CD1c-positive myeloid dendritic cell (primary cell): ENCODE measurements at regions not wholly inside any gene's neighbourhood (a gene's known extent, or its start where the extent isn't known, plus 50 kb on each side); places are given as distances from the start of the nearest gene placed in this dataset.

Experiments used
- DNase-seq: peaks from one replicate; pipeline ENCODE4 v3.0.0-alpha.2; 2016; ENCODE audit errors: extremely low spot score

- DNase-seq: no peak
Observed at GRCh38 chr12:29041621-29042020, 107.5 kb upstream of the FAR2 start.

DNA sequence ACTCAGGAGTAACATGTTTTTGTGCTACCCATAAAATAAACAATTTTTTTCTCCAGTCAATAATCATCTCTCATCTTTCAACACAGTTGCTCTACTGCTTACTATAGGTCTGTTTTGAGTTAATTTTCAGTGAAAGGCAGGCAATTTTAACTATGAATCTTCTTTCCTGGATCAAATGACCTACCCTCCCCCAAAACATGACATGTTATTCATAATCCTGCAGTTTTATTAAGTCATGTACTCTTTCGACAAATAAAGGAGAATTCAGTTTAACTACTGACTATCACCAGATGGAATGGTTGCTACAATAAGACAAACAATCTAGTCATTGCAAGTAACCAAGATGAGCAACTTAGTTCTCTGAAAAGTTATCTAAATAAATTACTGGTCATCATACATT is 106.0 kb upstream of the FAR2 start:
- no peak for DNase-seq

GRCh38 chr12:29044799-29045198 is 104.3 kb upstream of the FAR2 start:
- no peak for DNase-seq

- DNase-seq: no peak
Observed at GRCh38 chr12:29048787-29049186, 100.3 kb upstream of the FAR2 start.

- peak; percentile 36 for DNase-seq
Observed at GRCh38 chr12:29050503-29050902, 98.6 kb upstream of the FAR2 start.

GRCh38 chr12:29051221-29051620 is 97.9 kb upstream of the FAR2 start:
- no peak for DNase-seq

- no peak for DNase-seq
Observed at GRCh38 chr12:29053567-29053966, 95.5 kb upstream of the FAR2 start.

- DNase-seq: no peak
Observed at GRCh38 chr12:29054858-29055663, 94.0 kb upstream of the FAR2 start.

GRCh38 chr12:29066011-29066588 is 83.0 kb upstream of the FAR2 start:
- DNase-seq: peak; percentile 76

- peak; percentile 74 for DNase-seq
Observed at GRCh38 chr12:29067430-29067829, 81.6 kb upstream of the FAR2 start.

DNA sequence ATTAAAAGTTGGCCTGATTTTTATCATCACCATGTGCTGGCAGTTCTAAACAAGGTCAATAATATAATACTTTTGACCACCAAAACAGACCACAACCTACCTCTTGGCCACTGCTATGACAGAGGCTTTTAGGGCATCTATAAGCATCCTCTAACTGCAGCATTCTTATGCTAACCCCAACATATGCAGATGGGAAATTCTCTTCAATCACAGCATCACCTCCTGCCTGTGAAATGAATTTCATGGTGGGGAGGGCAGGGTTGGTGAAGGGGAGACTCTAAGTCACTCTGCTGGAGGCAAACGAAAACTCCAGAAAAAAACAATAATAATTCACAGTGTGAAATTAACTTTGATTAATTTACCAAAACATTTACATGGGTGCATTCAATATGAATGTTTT is 78.8 kb upstream of the FAR2 start:
- no peak for DNase-seq

- no peak for DNase-seq
Observed at GRCh38 chr12:29071099-29071498, 78.0 kb upstream of the FAR2 start.

DNA sequence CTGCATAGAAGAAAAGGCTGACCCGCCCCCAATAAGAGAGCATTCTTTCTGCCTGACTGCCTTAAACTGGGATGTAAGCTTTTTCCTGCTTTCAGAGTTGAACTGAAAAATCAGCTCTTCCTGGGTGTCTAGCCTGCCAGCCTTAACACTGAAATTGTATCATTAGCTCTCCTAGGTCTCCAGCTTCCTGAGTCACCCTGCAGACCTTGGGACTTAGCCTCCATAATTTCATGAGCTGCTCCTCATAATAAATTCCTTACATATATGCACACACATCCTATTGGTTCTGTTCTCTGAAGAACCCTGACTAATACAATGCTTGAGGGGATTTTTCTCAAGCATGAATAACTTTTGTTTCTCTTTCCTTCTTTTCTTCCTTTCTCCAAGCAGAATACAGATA is 76.4 kb upstream of the FAR2 start:
- no peak for DNase-seq

DNA sequence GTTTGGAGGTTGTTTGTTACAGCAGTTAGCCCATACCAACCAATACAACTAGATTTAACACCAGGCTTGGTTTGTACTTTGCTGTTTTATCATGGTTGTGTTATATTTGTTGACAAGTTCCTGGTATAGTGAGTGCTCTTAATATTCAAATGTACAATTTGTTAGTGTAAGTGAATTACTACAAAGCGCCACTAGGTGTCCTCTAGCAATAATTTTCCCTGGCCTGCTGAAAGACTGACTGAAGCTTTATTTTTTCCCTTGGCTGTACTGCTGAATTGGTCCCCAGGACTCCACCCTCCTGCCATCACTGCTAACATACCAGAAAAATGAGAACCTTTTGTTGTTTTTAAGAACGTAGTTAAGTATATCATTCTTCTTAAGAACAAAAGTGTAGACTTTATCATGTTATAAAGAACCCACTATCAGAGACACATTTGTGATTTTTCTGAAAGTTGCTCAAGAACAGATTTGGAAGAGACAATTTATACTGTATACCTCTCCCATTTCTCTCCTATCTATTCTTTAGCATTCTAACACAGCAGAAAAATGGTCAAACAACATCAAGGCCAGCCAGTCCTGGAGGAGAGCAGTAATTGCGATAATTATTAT is 75.3 kb upstream of the FAR2 start:
- peak; percentile 65 for DNase-seq

- no peak for DNase-seq
Observed at GRCh38 chr12:29081101-29081500, 68.0 kb upstream of the FAR2 start.

DNA sequence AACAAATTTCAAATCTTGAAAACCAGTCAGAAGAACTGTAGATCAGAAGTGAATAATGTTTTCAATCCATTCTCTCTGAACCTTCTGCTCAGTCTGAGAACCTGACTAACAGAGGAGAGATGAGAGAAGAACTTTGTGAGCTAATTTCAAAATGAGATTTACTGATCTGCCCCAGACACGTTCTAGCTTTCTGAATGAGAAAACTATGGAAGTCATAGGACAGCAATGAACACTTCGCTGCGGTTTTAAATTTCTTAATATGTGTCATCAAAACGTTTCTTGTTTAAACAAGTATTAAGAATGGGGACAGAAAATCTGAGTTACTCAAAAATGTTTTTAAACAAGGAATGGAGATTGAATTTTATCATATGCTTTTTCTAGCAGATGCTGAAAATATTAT is 66.6 kb upstream of the FAR2 start:
- no peak for DNase-seq

GRCh38 chr12:29086325-29087271 is 62.5 kb upstream of the FAR2 start:
- no peak for DNase-seq

GRCh38 chr12:29088611-29089219 is 60.4 kb upstream of the FAR2 start:
- DNase-seq: peak; percentile 37
